ENCODE measurements at regions not wholly inside any gene's neighbourhood (a gene's known extent, or its start where the extent isn't known, plus 50 kb on each side); places are given as distances from the start of the nearest gene placed in this dataset.

DNA sequence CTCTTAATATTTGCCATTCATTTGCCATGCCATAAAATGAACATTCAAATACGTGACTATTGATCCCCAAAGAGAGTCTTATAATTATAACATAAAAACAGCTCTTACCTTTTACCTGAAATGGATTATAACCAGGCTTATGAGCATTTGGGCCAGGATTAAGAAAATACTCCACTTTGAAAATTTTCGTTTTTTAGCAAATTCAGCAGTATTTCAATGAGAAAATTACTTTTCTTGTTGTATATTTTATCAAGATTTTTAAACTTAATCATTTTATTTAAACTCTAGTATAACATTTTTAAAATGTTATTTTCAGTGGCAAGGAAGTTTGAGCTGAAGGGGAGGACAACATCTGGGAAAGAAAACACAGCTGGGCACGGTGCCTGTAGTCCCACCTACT lies 59.0 kb upstream of the RAPGEF2 start:
- TF ChIP-seq, protein P1, sequence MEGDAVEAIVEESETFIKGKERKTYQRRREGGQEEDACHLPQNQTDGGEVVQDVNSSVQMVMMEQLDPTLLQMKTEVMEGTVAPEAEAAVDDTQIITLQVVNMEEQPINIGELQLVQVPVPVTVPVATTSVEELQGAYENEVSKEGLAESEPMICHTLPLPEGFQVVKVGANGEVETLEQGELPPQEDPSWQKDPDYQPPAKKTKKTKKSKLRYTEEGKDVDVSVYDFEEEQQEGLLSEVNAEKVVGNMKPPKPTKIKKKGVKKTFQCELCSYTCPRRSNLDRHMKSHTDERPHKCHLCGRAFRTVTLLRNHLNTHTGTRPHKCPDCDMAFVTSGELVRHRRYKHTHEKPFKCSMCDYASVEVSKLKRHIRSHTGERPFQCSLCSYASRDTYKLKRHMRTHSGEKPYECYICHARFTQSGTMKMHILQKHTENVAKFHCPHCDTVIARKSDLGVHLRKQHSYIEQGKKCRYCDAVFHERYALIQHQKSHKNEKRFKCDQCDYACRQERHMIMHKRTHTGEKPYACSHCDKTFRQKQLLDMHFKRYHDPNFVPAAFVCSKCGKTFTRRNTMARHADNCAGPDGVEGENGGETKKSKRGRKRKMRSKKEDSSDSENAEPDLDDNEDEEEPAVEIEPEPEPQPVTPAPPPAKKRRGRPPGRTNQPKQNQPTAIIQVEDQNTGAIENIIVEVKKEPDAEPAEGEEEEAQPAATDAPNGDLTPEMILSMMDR (IDR thresholded peaks at IDR 0.05; ENCODE audit: low read length, missing control alignments) = no peak
- no peak for DNase-seq (ENCODE audit: low read depth)
- no peak overlapping the region for H3K4me3 ChIP-seq (replicated peaks; ENCODE audit: low read depth, low read length)

DNA sequence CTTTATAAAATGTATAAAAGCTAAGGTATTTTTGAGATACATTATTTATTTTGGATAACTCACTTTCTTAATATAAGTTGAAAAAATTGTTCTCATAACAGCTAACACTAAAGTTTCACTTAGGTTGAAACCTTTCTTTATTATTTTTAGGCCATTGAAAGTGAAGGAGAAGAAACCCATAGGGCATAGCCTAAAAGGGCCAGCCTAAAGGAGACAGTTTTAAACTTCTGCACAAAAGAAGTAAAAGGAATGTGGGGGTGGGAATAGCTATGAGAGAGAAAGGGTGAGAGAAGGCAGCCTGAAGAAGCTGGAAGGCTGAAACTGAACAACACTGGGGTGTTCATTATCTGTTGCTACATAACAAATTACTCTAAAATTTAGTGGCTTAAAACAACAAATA lies 57.6 kb upstream of the RAPGEF2 start:
- H3K4me3 ChIP-seq (replicated peaks; ENCODE audit: low read depth, low read length) = no peak overlapping the region
- TF ChIP-seq, protein P1 (IDR thresholded peaks at IDR 0.05; ENCODE audit: low read length, missing control alignments) = no peak
- no peak for DNase-seq (ENCODE audit: low read depth)

DNA sequence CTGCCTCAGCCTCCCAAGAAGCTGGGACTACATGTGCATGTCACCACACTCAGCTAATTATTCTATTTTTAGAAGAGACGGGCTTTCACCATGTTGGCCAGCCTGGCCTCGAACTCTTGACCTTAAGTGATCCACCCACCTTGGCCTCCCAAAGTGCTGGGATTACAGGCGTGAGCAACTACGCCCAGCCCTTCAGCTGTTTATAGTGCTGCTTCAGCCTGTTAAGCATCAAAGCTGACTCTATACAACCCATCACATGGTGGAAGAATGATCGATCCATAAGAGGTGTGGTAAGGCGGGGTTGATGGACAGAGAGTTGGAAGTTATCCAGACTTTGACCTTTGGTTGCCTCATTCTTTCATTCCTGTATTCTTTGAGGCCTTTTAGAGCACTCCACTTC lies 56.2 kb upstream of the RAPGEF2 start:
- no peak for DNase-seq (ENCODE audit: low read depth)
- no peak overlapping the region for H3K4me3 ChIP-seq (replicated peaks; ENCODE audit: low read depth, low read length)
- TF ChIP-seq, protein P1 (IDR thresholded peaks at IDR 0.05; ENCODE audit: low read length, missing control alignments) = no peak

DNA sequence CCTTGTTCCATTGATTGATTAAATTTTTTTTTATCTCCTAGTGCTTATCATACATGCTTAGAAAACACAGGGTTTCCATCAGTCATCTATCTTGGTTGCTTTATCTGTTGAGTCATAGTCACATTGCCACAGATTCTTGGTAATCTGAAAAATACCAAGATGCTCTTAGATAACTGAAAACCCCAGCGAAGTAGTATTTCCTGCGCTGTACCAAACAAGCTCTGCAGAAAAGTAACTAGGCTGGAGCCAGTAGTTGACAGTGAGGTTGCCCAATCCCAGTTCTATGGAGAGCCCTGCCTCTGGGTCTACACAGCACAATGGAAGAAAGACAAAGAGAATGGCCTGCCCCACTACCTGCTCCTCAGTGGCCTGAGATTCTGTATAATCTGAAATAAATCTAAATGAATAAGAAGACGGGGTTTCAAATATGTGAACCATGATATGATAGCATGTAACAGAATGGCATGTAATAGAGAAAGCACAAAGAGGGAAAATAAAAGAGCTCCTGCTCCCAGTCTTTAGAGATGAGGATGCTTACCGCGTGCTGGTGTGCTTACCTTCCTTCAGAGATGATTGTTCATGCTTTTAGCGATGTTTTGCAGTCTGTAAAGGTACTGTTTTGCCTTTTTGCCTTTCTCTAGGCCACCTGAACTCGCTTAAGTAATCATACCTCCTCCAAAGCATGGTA lies 55.3 kb upstream of the RAPGEF2 start:
- TF ChIP-seq, protein P1 (IDR thresholded peaks at IDR 0.05; ENCODE audit: low read length, missing control alignments) = no peak
- H3K4me3 ChIP-seq (replicated peaks; ENCODE audit: low read depth, low read length) = no peak overlapping the region
- peak; percentile 68 for DNase-seq (ENCODE audit: low read depth)

DNA sequence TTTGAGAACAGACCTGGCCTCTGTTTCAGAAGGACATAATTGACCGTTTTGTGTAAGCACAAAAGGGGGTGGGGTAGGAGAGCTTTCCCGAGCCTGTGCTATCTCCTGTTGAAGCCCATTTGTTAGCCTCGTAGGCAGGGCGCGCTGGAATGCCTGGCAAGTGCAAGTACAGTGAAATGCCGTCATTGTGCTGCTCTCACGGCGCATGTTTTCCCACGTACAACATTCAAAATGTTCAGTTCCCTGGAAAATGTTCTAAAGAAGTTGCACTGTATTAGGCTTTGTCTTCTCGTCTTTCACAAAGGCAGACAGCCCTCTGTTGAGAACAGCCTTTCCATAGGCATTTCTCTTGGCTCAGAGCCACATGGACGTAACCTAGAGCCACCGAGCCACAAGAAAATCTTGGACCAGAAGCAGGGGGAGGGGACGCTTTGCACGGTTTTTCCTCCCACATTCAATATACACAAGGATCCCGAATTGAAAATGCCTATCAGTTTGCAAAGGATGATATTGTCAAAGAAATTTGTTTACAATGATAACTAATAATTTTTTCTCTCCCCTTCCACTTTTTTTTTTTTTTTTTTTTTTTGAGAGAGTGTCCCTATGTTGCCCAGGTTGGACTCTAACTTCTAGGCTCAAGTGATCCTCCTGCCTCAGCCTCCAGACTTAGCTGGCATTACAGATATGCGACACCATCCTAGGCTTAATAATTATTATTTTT lies 54.6 kb upstream of the RAPGEF2 start:
- peak; percentile 87 for DNase-seq (ENCODE audit: low read depth)
- TF ChIP-seq, protein P1 (IDR thresholded peaks at IDR 0.05; ENCODE audit: low read length, missing control alignments) = no peak
- H3K4me3 ChIP-seq (replicated peaks; ENCODE audit: low read depth, low read length) = peak overlapping the region; percentile 32

DNA sequence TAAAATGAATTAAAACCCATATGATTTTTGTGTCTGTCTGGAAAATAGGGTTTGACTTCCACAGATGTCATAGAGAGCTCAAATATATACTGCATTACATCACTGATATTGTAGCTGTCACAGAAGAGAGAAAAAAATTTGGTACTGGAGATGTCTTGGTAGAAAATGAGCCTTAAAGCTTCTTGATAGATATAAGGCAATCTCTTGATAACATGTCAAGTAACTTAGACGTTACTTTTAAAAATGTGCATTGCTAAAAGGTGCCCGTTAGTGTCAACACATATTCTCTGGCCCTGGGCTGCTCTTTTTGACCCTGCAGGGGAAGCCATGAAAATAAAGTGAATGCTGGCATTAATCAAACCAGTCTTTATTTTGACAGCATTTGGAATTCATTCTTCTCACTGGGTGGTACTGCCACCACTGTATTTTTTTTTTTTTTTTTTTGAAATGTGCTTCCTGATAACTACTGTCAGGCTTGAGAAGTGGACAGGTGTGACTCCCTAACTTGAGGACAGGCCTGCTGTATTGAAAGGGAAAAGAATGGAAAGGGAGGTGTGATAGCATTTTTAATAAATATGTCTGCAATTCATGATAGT lies 53.0 kb upstream of the RAPGEF2 start:
- TF ChIP-seq, protein P1 (IDR thresholded peaks at IDR 0.05; ENCODE audit: low read length, missing control alignments) = no peak
- no peak for DNase-seq (ENCODE audit: low read depth)
- no peak overlapping the region for H3K4me3 ChIP-seq (replicated peaks; ENCODE audit: low read depth, low read length)
